ENCODE measurements at regions not wholly inside any gene's neighbourhood (a gene's known extent, or its start where the extent isn't known, plus 50 kb on each side); places are given as distances from the start of the nearest gene placed in this dataset.

DNA sequence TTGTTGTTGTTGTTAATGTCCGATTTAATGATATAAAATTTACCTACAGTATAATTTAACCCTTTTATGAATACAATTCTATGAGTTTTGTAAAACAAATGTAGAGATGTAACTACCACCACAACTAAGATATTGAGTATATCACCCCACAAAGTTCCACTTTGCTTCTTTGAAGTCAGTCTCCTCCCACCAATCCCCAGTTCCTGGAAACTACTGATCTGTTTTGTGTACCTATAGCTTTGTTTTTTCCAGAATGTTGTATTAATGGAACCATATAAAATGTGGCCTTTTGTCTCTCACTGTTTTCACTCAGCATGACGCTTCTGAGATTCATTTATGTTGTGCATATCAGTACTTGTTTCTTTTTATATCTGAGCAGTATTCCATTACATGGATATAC is 52.3 kb upstream of the FAM9C start:
- H3K9me3 Mint-ChIP-seq, result peaks cover 20% of the 10 kb centered on the region
- no peak for ATAC-seq
- CTCF ChIA-PET, result no interaction called here
- peaks cover 3% of the 10 kb centered on the region; the same call in 1 of the 2 replicates for H3K36me3 Mint-ChIP-seq
- no peak overlapping the region for H3K4me3 Mint-ChIP-seq
- DNase-seq (ENCODE audit: low spot score), result no peak
- no peak overlapping the region for H3K27ac Mint-ChIP-seq
- POLR2A ChIA-PET, result no interaction called here
- TF ChIP-seq, protein P1, sequence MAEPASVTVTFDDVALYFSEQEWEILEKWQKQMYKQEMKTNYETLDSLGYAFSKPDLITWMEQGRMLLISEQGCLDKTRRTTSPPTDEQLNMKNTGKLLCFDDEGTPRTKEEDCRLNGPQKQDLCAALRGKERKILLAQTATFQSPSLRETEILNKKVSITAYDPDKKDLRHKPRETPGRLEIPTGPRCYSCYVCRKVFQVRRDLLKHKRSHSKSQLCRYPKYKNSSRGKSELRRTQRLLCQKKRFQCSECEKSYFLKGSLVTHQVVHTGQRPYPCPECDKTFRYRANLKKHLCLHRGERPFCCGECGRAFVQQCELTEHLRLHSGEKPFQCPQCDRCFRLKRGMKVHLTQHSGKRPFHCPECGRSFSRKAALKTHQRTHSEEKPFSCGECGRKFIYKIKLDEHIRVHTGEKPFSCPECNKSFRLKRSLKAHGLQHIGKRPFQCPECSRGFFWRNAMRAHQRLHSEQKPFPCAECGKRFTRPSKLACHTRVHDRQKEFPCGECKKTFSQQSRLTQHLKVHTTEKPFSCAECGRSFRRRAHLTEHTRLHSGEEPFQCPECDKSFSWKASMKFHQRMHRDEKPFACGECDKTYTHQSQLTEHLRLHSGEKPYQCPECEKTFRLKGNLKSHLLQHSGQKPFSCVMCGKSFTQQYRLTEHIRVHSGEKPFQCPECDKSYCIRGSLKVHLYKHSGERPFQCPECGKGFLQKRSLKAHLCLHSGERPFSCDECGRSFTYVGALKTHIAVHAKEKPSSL (CRISPR knock-in tag; conservative IDR thresholded peaks at IDR 0.05), result no peak
- TF ChIP-seq, protein P2, sequence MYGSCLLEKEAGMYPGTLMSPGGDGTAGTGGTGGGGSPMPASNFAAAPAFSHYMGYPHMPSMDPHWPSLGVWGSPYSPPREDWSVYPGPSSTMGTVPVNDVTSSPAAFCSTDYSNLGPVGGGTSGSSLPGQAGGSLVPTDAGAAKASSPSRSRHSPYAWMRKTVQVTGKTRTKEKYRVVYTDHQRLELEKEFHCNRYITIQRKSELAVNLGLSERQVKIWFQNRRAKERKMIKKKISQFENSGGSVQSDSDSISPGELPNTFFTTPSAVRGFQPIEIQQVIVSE (CRISPR knock-in tag; IDR thresholded peaks at IDR 0.05; ENCODE audit: borderline replicate concordance), result no peak
- TF ChIP-seq GABPB1 (CRISPR knock-in tag; IDR thresholded peaks at IDR 0.05) (no peak), FOXJ3 (CRISPR knock-in tag; IDR thresholded peaks at IDR 0.05; ENCODE audit: borderline replicate concordance) (no peak), ELF4 (CRISPR knock-in tag; IDR thresholded peaks at IDR 0.05; ENCODE audit: low read depth) (no peak), EMX1 (CRISPR knock-in tag; IDR thresholded peaks at IDR 0.05) (no peak), TEAD1 (CRISPR knock-in tag; IDR thresholded peaks at IDR 0.05) (no peak), FOXP1 (CRISPR knock-in tag; IDR thresholded peaks at IDR 0.05; ENCODE audit: borderline replicate concordance) (no peak), TP53 (CRISPR knock-in tag; IDR thresholded peaks at IDR 0.05) (no peak)
- TF ChIP-seq, protein P3, sequence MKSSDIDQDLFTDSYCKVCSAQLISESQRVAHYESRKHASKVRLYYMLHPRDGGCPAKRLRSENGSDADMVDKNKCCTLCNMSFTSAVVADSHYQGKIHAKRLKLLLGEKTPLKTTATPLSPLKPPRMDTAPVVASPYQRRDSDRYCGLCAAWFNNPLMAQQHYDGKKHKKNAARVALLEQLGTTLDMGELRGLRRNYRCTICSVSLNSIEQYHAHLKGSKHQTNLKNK (CRISPR knock-in tag; IDR thresholded peaks at IDR 0.05), result no peak
- TF ChIP-seq, protein P4, sequence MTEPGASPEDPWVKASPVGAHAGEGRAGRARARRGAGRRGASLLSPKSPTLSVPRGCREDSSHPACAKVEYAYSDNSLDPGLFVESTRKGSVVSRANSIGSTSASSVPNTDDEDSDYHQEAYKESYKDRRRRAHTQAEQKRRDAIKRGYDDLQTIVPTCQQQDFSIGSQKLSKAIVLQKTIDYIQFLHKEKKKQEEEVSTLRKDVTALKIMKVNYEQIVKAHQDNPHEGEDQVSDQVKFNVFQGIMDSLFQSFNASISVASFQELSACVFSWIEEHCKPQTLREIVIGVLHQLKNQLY (CRISPR knock-in tag; IDR thresholded peaks at IDR 0.05), result no peak
- H3K27me3 Mint-ChIP-seq (ENCODE audit: low read depth), result no peaks in the 10 kb centered on the region
- peaks cover 4% of the 10 kb centered on the region for H3K4me1 Mint-ChIP-seq

DNA sequence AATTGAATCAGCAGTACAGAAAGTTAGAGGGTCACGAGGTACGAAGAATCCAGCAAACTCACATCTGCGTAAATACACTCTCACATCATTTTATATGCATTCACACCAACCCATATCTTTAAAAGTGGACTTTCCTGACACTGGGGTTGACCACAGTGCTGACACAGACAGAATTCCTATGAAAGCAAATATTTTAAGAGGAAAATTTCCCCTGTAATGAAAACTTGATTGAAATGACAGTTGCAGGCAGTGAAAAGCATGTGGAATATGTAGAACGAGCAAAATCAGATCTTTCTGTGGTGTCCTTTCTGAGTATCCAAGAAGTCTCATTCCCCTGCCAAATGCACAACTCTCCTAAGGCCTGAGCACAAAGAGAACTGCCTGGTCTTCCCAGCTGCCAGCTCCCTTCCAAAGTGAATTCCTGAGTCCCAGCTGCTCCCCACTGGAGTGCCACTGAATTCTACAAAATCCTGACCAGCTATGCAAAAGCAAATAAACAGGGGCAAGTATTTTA is 50.5 kb upstream of the FAM9C start:
- POLR2A ChIA-PET, result no interaction called here
- ATAC-seq, result no peak

DNA sequence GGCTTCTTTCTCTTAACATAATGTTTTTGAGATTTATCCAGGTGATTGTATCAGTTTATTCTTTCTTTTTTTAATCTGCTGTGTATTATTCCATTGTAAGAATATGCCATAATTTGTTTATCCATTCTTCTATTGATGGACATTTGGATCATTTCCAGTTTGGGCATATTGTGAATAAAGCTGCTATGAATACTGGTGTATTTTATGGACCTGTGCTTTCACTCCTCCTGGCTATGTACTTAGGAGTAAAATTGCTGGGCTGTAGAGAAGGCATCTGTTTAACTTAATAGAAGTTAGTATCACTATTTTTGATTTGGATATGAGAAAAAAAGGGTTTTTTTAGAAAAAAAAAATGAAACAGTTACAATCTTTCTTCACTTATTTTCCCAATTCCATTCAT is 50.0 kb upstream of the FAM9C start:
- no peak for ATAC-seq
- Mint-ChIP-seq H3K9me3 (peaks cover 20% of the 10 kb centered on the region), H3K4me3 (no peak overlapping the region), H3K36me3 (peaks cover 3% of the 10 kb centered on the region; the same call in 1 of the 2 replicates), H3K4me1 (no peaks in the 10 kb centered on the region; the same call in 1 of the 2 replicates), H3K27me3 (ENCODE audit: low read depth) (no peaks in the 10 kb centered on the region), H3K27ac (no peak overlapping the region)
- TF ChIP-seq ZNF416 (CRISPR knock-in tag; IDR thresholded peaks at IDR 0.05) (no peak), NR3C1 (CRISPR knock-in tag; conservative IDR thresholded peaks at IDR 0.05; ENCODE audit: low read depth) (no peak)
- CTCF ChIA-PET, result no interaction called here
- POLR2A ChIA-PET, result no interaction called here
- no peak for DNase-seq (ENCODE audit: low spot score)

More for the DNA sequence above, 50.5 kb upstream of the FAM9C start:
- Mint-ChIP-seq H3K4me3 (no peak overlapping the region), H3K27ac (no peak overlapping the region), H3K36me3 (peaks cover 3% of the 10 kb centered on the region; the same call in 1 of the 2 replicates), H3K27me3 (ENCODE audit: low read depth) (no peaks in the 10 kb centered on the region), H3K4me1 (no peaks in the 10 kb centered on the region; the same call in 1 of the 2 replicates), H3K9me3 (peaks cover 20% of the 10 kb centered on the region)
- CTCF ChIA-PET, result no interaction called here
- TF ChIP-seq ZNF138 (CRISPR knock-in tag; conservative IDR thresholded peaks at IDR 0.05), result no peak
- DNase-seq (ENCODE audit: low spot score), result no peak

Measured in WTC11 (cell line).